NCI-H2171 treated with DMSO at 0.1 percent for 48 hours (cell line): ENCODE measurements at regions not wholly inside any gene's neighbourhood (a gene's known extent, or its start where the extent isn't known, plus 50 kb on each side); places are given as distances from the start of the nearest gene placed in this dataset.
A peak's percentile ranks its signal among the peaks of the same experiment; 100 is the strongest.

Experiments used
- DNase-seq: peaks from one replicate; lab custom pipeline; 2025; lab: John Stamatoyannopoulos, UW

DNA sequence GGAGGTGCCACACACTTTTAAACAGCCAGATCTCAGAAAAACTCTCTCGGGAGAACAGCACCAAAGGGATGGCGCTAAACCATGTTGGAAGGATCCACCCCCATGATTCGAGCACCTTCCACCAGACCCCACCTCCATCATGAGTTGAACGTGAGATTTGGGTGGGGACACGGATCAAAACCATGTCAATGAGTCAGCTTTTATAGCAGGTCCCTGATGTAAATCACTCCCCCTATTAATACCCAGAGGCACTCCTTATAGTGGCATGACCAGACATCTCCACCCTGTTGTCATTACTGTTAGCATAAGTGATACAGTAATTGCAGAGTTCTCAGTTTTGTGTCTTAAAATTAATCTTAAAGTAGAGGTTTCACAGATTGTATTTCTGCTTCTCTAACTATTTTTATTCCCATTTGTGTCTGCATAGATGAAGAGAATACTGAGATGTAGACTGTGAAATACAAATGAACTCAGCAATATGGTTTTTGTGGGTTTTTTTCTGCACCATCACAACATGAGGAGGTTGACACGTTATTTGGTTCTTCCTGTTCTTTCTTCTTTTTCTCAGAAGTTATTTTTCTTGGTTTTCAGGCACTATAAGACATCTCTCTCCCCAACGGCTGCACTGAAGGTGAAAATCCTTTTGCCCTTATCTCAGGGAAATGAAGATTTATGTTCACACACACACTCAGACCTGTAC, 218.2 kb downstream of the ARL4C start:
- DNase-seq: no peak

- DNase-seq: peak; percentile 78
These were observed 221.4 kb downstream of the ARL4C start for GRCh38 chr2:234275515-234275914.

GRCh38 chr2:234273887-234274584, 222.8 kb downstream of the ARL4C start:
- DNase-seq: no peak

- no peak for DNase-seq
These were observed 221.8 kb downstream of the SPP2 start for GRCh38 chr2:234272069-234272850.

DNA sequence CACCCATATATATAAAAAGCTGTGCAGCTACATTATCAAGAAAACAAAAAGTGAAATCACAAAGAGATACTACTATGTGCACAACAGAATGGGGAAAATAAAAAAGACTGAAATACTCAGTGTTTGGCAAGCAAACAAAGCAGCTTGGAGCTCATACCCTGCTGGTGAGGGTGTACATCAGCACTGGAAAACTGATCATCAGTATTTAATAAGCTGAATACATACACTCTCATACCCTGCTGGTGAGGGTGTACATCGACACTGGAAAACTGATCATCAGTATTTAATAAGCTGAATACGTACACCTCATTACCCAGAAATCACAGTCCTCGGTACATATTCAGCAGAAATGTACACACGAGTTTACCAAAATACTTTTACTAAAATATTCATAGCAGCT, 220.8 kb downstream of the SPP2 start:
- no peak for DNase-seq

GRCh38 chr2:234269769-234270204, 219.3 kb downstream of the SPP2 start:
- no peak for DNase-seq

- no peak for DNase-seq
These were observed 217.0 kb downstream of the SPP2 start for GRCh38 chr2:234267534-234267933.

- DNase-seq: no peak
These were observed 216.4 kb downstream of the SPP2 start for GRCh38 chr2:234266952-234267351.

GRCh38 chr2:234265206-234265605, 214.7 kb downstream of the SPP2 start:
- DNase-seq: no peak

GRCh38 chr2:234261736-234262135, 211.2 kb downstream of the SPP2 start:
- no peak for DNase-seq

GRCh38 chr2:234259440-234259839, 208.9 kb downstream of the SPP2 start:
- DNase-seq: no peak

- no peak for DNase-seq
These were observed 208.2 kb downstream of the SPP2 start for GRCh38 chr2:234258562-234259141.

- DNase-seq: peak; percentile 38
These were observed 207.5 kb downstream of the SPP2 start for GRCh38 chr2:234257859-234258561.

GRCh38 chr2:234256516-234256915, 206.0 kb downstream of the SPP2 start:
- DNase-seq: no peak

DNA sequence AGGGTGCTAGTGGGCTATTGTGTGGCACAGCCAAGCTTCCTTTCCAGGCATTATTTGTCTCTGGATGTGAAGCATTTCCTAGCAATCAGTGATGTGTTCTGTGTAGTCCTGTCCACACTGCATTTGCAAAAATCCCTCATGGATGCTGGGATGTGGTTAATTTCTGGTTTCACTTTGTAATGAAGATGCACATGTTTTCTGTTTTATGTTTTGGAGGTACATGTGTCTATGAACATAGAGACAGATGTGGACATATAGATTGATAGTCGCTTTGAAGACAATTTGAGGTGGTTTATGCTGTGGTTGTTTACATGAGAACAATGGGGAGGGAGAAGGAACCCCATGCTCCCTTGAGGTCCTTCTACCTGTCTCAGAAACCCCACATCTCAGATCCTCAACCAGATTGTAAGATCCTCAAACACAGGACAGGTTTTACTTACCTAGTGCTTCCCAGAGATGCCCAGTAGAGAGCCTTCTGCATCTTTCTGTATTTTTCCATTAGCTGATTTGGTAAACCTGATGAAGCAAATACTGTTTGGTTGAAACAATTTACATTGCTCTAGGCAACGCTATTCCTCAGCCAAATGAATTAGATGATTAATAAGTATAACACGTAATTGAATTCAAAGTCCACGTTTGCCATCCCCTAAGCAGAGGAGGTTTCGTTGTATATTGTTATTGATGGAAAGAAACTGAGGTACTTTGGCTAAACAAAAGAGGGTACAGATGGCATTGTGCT, 204.4 kb downstream of the SPP2 start:
- no peak for DNase-seq

DNA sequence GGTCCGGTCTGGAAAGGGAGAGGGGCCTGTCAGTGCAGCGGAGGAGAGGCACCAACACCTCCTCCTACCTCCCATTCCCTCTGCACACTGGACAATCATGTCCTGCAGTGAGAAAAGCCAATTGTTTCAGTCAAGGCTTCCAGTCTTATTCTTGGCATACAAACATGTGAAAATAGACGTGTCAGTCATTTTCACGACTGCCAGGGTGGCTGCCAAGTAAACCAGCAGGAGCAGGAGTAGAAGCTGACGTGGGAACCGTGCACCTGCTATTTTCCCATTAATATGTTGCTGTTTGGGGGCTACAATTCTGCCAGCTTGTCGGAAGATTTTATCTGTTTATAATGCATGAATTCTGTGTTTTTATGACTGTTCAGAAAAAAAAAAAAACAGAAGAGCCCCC, 202.3 kb downstream of the SPP2 start:
- no peak for DNase-seq

DNA sequence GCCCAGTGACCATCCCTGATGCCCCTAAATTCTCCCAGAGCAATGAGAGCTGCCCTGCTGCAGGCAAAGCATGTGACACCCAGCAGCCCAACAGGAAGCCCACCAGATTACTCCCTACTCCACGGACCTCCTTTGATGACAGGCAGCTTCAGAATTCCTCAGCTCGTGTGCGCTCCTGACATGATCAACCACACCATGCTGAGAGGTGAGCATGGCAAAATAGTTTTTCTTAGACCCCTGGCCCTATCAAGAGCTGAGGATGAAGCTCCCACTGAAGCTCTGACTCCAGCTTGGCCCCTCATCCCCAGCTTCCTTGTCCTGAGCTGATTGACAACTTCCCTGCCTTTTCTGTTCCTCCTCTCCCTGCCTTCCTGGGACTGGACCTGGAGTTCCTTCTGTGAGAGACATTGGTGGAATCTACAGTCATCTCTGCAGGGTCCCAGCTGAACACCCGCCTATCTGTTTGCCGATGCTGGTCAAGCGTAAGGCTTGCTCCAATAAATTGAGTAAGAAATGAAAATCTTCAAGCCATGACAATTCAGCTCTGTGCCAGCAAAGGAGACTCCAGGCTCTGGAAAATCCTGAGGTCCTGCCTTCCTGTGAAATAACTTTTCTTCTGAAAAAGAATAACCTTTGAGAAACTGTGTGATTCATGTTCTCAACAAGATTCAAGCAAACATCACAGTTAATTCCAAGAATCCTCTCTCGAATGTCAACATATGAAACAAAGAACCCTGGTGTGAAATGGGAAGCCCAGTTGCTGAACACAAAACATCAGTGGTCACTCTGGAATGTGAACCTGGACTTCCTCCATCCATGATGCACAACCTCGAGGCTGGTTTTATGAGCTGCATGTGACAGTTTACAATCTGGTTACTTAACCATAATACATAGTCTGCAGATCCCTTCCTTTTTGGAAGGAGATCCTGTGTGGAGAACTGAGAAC, 201.1 kb downstream of the SPP2 start:
- no peak for DNase-seq

DNA sequence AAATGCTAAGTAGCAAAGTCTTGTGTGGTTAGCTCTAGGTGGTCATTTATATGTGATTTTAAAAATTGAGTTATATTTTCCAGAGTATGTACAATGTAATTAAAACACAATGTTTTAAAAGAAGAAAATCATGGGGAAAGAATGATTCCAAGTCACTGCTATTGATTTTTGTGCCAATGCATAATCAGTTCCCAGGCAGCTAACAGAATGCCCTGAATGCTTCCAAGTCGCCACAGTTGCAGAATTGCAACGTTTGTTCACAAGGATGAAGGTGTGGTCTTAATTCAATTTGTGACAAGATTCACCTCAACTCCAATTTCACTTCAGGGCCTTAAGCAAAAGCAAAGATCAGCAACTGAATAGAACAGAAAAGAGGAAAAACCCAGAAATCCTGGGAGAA, 200.4 kb downstream of the SPP2 start:
- no peak for DNase-seq

DNA sequence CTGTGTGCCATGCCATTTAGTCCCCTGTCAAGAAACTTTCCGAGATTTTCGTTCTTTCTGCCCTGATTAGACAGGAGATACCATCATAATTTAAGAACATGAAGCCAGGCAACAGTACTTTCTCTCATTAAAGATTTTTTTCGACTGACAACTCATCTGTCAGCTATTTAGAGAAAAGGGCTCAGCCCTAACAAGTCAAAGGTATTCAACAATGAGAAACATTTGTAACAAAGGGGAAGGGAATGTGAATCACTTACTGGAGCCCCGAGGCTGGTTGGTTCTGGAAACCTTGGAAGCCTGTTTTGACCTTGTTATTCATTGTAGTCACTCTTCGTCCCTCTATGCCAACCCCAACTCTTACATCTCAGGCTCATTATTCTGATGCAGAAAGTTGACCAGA, 199.4 kb downstream of the SPP2 start:
- no peak for DNase-seq
